T-helper 1 cell treated with Interleukin-12 subunit alpha and Interleukin-12 subunit beta and Interleukin-4 antibody, amounts not matched to agents 30 μg/mL and 1 μg/mL, for 36 hours (primary cell): ENCODE measurements at regions not wholly inside any gene's neighbourhood (a gene's known extent, or its start where the extent isn't known, plus 50 kb on each side); places are given as distances from the start of the nearest gene placed in this dataset.

Experiments used
- H3K27ac Mint-ChIP-seq: one replicate; pipeline ENCODE4 v1.8.0; 2021; ENCODE audit warnings: mild to moderate bottlenecking, mixed read lengths
- H3K27me3 Mint-ChIP-seq: one replicate; pipeline ENCODE4 v1.8.0; 2021; ENCODE audit warnings: low read depth, mixed read lengths
- H3K36me3 Mint-ChIP-seq: one replicate; pipeline ENCODE4 v1.8.0; 2021; ENCODE audit warnings: low read depth, mixed read lengths
- H3K4me1 Mint-ChIP-seq: one replicate; pipeline ENCODE4 v1.8.0; 2021; ENCODE audit warnings: low read depth, mixed read lengths
- H3K4me3 Mint-ChIP-seq: one replicate; pipeline ENCODE4 v1.8.0; 2021; ENCODE audit warnings: mild to moderate bottlenecking, moderate library complexity, mixed read lengths
- H3K9me3 Mint-ChIP-seq: one replicate; pipeline ENCODE4 v1.8.0; 2021; ENCODE audit warnings: mixed read lengths

DNA sequence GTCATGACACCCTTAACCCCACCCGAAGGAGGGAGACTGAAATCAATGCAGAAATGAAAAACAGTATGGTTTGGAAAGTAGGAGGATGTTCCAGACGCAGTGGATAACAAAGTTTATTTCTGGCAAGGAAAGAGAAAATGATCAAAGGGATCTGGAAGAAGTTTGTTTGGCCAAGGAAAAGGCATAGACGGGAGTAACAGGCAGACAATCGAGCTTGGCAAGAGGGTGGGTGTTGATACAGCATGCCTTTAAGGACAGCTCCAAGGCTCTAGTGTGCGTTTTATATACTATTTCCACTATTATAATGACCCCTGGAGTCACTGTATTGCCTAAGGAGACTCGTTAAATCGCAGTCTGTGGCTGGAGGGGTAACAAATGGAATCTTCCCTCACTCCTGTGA lies 303.7 kb upstream of the RUNX1 start:
- H3K27ac Mint-ChIP-seq, result no peak overlapping the region
- H3K9me3 Mint-ChIP-seq, result peaks cover 14% of the 10 kb centered on the region
- no peaks in the 10 kb centered on the region for H3K36me3 Mint-ChIP-seq
- H3K4me3 Mint-ChIP-seq, result no peak overlapping the region
- no peaks in the 10 kb centered on the region for H3K27me3 Mint-ChIP-seq
- peaks cover 13% of the 10 kb centered on the region for H3K4me1 Mint-ChIP-seq

DNA sequence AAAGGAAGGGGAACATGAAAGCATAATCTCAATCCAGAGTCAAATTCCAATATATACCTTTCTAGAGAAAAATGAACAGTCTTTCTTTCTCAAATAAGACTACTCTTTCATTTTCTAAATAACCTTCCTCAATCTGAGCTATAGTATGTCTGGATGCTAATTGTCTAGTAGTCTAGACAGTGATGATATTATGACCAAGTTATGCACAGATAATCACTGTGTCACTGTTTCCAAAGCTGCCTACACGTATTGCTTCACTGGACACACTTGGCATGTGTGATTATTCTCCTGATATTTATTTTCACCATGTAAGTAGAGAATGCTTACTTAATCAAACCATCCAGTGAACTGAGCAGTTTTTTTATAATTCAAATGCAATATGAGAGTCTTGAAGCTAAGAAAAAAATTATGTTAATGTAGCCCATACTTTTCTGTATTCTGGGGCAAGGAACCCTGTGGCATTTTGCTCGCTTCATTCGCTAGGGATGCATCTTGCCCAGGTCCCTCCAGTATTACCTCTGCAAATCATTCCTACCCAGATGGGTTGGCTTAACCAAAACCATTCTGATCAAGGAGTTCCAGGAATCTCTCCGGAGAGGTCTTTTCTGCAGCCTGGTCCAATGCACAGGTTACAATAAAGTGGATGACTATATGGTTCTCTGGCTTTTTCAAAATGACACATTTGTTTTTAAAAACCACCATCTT lies 303.1 kb upstream of the RUNX1 start:
- peaks cover 14% of the 10 kb centered on the region for H3K9me3 Mint-ChIP-seq
- H3K27me3 Mint-ChIP-seq, result no peaks in the 10 kb centered on the region
- H3K36me3 Mint-ChIP-seq, result no peaks in the 10 kb centered on the region
- no peak overlapping the region for H3K27ac Mint-ChIP-seq
- H3K4me3 Mint-ChIP-seq, result no peak overlapping the region
- H3K4me1 Mint-ChIP-seq, result peaks cover 9% of the 10 kb centered on the region

DNA sequence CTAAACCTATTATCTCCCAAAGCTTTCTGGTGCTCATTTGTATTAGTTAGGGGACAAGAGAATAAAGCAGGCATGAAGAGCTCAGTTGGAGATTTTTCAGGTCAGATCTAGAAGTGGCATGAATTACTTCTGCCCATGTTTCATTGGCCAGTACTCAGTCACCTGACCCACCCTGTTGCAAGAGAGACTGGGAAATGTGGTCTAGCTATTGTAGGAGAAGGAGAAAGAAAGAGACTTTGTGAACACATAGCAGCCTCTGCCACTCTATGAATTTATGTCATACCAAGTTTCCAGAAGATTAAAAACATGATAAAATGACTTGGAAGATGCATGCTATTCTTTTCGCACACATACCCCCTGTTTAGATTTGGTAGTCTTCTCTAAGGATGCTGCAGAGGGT lies 302.3 kb upstream of the RUNX1 start:
- no peaks in the 10 kb centered on the region for H3K27me3 Mint-ChIP-seq
- no peaks in the 10 kb centered on the region for H3K36me3 Mint-ChIP-seq
- peaks cover 11% of the 10 kb centered on the region for H3K4me1 Mint-ChIP-seq
- H3K27ac Mint-ChIP-seq, result no peak overlapping the region
- H3K4me3 Mint-ChIP-seq, result no peak overlapping the region
- H3K9me3 Mint-ChIP-seq, result peaks cover 14% of the 10 kb centered on the region

DNA sequence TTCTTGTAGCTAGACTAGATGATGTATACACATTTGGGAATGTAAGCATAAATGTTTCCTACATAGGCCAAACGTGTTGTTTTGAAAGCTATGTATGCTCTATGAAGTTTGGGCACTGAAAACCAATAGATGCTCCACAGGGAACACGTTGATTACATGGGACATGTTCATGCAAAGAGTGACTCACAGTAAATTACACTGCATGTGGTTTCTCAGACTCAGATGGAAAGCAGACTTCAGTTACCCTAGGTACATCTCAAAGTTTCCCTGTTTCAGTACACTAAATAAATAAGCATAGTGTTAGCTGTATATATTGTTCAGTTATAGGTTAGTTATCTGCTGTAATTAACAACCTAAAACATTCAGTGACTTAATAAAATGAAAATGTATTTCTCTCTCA lies 301.9 kb upstream of the RUNX1 start:
- Mint-ChIP-seq H3K27me3 (no peaks in the 10 kb centered on the region), H3K4me1 (peaks cover 11% of the 10 kb centered on the region), H3K36me3 (no peaks in the 10 kb centered on the region), H3K27ac (no peak overlapping the region), H3K9me3 (peaks cover 14% of the 10 kb centered on the region), H3K4me3 (no peak overlapping the region)

DNA sequence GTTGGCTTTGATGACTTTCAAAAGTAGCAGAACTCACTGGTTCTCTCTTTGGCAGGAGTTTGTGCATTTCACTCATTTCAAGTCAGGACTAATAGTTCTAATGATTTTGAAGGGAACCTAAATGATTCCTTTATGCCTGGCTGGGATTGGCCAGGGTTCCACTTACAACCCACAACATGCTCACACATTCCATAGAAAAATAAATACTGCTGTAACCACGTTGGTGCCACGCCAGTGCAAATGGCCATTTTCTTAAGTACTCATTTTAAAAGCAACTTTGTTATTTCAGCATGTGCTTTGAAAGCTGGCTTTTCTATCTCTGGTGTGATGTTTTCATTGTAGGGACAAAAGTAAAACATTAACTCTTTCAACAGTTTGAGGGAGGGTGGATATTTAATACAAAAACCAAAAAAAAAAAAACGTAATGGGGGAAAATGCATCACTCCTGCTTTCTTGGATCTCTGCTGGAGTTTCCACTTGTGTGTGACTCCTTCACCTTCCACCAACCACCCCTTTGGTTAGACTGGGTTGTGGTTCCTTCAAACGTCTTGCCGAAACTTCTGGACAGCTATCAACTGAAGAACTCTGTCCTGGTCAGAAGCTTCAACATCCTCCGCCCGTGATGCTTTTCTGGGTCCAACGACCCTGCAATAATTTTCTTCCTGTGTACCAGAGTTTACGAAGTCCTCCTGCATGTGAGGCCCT lies 300.4 kb upstream of the RUNX1 start:
- Mint-ChIP-seq H3K27me3 (no peaks in the 10 kb centered on the region), H3K36me3 (no peaks in the 10 kb centered on the region), H3K27ac (no peak overlapping the region), H3K9me3 (peaks cover 9% of the 10 kb centered on the region), H3K4me1 (peaks cover 11% of the 10 kb centered on the region), H3K4me3 (no peak overlapping the region)

DNA sequence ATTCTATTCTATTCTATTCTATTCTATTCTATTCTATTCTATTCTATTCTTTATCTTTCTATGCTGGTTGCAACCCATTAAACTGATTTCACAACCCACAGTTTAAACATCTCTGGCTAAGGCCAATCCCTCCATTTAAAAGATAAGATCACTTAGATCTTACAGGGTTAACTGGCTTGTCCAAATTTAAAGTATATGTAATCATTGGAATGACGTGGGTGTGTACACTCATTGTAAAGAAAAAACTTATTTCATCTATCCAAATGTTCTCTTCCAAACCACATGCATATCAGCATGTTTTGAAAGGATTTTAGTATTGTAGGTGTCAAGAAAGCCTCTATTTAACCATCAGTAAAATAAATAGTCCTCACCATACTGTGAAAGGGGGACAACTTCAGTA lies 299.6 kb upstream of the RUNX1 start:
- Mint-ChIP-seq H3K4me3 (no peak overlapping the region), H3K27me3 (no peaks in the 10 kb centered on the region), H3K27ac (no peak overlapping the region), H3K9me3 (peaks cover 3% of the 10 kb centered on the region), H3K4me1 (peaks cover 11% of the 10 kb centered on the region), H3K36me3 (no peaks in the 10 kb centered on the region)

DNA sequence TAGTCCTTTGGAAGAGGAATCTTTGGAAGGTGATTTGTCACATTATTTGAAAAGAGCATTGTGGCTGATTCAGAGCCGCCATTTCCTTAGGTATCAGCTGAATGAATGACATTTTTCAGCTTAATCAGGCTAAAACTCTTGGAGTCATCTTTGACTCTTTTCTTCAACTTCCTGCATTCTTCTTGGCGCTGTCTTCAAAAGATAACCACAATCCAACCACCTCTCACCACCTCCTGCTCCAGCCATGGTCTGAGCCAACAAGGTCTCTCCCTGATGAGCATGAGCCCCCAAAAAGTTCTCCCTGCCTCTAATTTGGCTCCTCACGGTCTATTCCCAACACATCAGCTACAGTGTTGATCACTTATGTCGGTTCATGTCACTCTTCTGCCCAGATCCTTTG lies 297.6 kb upstream of the RUNX1 start:
- no peak overlapping the region for H3K27ac Mint-ChIP-seq
- no peaks in the 10 kb centered on the region for H3K9me3 Mint-ChIP-seq
- no peaks in the 10 kb centered on the region for H3K36me3 Mint-ChIP-seq
- no peak overlapping the region for H3K4me3 Mint-ChIP-seq
- no peaks in the 10 kb centered on the region for H3K27me3 Mint-ChIP-seq
- peaks cover 28% of the 10 kb centered on the region for H3K4me1 Mint-ChIP-seq

DNA sequence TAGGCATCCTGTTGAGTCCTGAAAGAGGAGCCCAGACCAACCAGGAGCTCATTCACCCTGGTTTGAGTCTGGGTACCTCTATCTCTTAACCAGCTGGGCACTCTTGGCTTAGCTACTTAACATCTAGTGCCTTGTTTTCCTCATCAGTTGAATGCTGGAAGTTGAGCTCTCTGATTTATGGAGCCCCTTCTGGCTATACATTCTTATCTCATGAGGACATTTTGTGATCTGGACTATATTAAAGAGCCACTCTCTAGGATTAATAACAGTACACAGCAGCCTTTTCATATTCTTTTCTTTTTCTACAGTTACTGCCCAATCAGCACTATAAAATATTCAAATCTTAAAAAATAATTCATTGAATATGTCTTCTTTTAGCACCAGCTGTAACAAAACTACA lies 296.9 kb upstream of the RUNX1 start:
- no peak overlapping the region for H3K4me3 Mint-ChIP-seq
- H3K27me3 Mint-ChIP-seq, result no peaks in the 10 kb centered on the region
- H3K9me3 Mint-ChIP-seq, result no peaks in the 10 kb centered on the region
- H3K36me3 Mint-ChIP-seq, result no peaks in the 10 kb centered on the region
- H3K4me1 Mint-ChIP-seq, result peaks cover 22% of the 10 kb centered on the region
- no peak overlapping the region for H3K27ac Mint-ChIP-seq

DNA sequence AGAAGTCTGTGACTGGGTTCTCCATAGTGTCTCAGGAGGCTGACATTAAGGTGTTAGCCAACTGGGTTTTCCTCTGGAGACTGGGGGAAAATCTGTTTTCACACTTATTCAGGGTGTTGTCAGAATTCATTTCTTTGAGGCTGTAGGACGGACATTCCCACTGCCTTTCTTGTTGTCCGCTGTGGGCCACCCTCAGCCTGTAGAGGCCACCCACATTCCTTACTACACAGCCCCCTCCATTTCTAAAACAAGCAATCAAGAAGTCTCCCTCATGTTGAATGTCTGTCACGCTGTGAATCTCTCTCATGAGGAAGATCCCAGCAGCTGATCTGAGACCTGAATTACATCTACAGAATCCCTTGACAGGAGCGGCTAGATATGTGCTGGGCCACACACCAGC lies 295.5 kb upstream of the RUNX1 start:
- H3K4me1 Mint-ChIP-seq, result peaks cover 19% of the 10 kb centered on the region
- H3K9me3 Mint-ChIP-seq, result no peaks in the 10 kb centered on the region
- H3K4me3 Mint-ChIP-seq, result no peak overlapping the region
- H3K36me3 Mint-ChIP-seq, result no peaks in the 10 kb centered on the region
- no peak overlapping the region for H3K27ac Mint-ChIP-seq
- H3K27me3 Mint-ChIP-seq, result no peaks in the 10 kb centered on the region

DNA sequence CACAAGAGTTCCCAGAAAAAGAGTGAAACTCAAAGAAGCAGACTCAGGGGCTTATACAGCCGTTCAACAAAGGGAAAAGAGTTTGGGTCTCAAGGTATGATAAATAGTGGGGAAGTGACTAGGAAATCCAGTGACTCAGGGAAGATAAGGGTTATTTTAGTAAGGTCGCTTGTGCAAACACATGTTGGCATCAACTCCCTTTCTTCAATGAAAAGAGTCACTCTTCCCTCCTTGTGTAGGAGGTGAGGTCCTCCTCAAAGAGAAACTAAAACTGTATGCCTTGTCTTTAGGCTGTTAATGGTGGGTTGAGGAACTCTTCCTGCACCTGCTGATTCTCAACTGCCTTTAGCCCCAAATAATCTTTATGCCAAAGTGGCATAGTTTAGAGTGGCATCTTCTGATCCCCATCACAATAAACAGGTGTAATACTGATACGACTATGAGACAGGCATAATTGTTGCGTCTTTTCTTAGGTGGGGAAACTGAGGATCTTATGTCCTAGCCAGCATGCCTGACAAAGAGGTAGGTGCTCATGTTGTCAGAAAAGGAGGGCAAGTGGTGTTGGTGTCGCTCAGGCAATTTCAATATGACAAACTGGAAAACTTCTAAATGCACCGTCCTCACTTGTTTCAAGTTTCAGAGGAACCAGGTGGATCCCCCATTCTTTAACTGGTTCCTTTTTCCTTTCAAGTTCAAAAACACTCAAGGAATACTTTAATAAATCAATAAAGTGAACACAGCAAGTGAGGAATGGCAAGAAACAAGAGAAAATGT lies 294.1 kb upstream of the RUNX1 start:
- Mint-ChIP-seq H3K4me1 (peaks cover 19% of the 10 kb centered on the region), H3K36me3 (no peaks in the 10 kb centered on the region), H3K4me3 (peak overlapping the region; percentile 17), H3K27me3 (no peaks in the 10 kb centered on the region), H3K27ac (peak overlapping the region; percentile 88), H3K9me3 (peaks cover 8% of the 10 kb centered on the region)

DNA sequence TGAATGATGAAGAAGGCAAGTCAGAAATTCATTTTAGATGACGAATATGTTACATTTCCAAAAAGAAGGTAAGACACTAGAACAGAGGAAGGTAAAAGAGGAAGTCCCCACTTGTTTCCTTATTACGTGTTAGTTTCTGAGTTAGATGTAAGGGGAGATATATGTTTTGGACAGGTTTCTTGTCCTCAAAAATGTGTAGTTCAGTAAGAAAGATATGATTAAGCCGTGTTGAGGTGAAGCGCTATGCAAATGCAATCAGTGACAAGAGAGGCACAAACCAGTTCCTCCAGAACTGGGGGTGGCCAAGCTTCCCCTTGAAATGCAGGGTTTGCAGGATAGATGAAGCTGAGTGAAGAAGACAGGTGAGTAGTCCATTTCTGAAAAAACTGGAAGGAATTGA lies 293.3 kb upstream of the RUNX1 start:
- H3K27me3 Mint-ChIP-seq, result no peaks in the 10 kb centered on the region
- H3K4me1 Mint-ChIP-seq, result peaks cover 19% of the 10 kb centered on the region
- peak overlapping the region; percentile 46 for H3K4me3 Mint-ChIP-seq
- H3K27ac Mint-ChIP-seq, result peak overlapping the region; percentile 88
- peaks cover 3% of the 10 kb centered on the region for H3K36me3 Mint-ChIP-seq
- H3K9me3 Mint-ChIP-seq, result peaks cover 14% of the 10 kb centered on the region

DNA sequence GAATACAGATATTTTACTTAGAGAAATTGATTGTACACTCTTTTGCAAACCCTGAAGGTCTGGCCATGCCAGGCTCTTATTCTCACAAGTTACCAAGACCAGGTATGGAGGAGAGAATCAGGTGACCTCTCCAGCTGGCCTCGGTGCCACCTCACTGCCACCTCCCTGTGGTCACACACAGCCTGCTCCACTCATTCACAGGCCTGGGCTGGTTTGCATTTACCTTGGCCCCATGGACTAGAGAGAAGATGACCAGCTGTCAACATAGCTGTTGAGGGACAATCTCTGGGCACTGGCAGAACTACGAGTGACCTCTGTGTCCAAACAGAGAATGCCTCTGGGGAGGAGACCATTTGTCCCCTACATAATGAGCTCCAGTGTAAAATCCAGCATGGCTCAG lies 291.2 kb upstream of the RUNX1 start:
- no peaks in the 10 kb centered on the region for H3K27me3 Mint-ChIP-seq
- no peak overlapping the region for H3K27ac Mint-ChIP-seq
- H3K4me1 Mint-ChIP-seq, result peaks cover 17% of the 10 kb centered on the region
- H3K9me3 Mint-ChIP-seq, result peaks cover 14% of the 10 kb centered on the region
- peaks cover 3% of the 10 kb centered on the region for H3K36me3 Mint-ChIP-seq
- no peak overlapping the region for H3K4me3 Mint-ChIP-seq

DNA sequence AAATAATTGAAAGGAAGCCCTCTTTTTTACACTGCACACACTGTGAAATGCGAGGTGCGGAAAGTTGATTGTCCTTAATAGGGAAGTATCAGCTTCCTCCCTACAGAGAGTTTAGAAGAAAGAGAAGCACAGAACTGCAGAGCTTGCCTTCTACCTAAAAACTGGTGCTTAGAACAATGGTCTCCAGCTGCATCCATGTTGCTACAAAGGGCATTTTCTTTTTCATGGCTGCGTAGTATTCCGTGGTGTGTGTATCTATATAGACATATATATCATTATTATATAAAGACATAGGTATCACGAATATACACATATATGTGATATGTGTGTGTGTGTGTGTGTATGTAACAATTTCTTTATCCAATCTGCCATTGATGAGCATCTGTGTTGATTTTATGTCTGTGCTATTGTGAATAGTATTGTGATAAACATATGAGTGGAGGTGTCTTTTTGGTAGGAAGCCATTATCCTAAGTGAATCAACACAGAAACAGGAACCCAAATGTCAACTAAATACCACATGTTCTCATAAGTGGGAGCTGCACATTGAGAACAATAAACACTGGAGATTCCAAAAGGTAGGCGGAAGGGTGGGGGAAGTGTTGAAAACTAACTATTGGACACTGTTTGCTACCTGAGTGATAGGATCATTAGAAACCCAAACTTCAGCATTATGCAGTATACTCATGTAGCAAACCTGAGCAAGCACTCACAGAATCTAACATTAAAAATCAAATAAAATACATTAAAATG lies 290.0 kb upstream of the RUNX1 start:
- no peak overlapping the region for H3K27ac Mint-ChIP-seq
- H3K4me1 Mint-ChIP-seq, result peaks cover 17% of the 10 kb centered on the region

DNA sequence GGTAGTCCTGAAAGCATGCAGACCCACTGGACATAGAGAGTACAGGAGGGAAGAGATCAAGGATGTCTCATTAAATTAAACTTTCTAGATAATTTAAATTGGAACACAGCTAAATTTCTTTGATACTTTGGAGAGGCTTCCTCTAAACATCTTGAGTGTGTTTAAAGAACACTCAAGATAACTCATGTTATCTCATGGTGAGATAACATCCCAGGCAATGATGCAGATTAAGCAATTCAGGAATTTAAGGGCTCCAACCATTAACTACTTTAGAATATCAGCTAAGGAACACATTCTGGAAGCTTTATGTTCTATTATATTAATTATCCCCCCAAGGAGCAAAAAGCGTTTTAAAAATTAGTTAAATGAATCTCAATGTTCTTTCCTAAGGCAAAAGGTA lies 289.2 kb upstream of the RUNX1 start:
- peaks cover 14% of the 10 kb centered on the region for H3K9me3 Mint-ChIP-seq
- no peaks in the 10 kb centered on the region for H3K27me3 Mint-ChIP-seq
- peaks cover 3% of the 10 kb centered on the region for H3K36me3 Mint-ChIP-seq
- peaks cover 14% of the 10 kb centered on the region for H3K4me1 Mint-ChIP-seq
- H3K4me3 Mint-ChIP-seq, result no peak overlapping the region
- H3K27ac Mint-ChIP-seq, result no peak overlapping the region

More for the DNA sequence above, 290.0 kb upstream of the RUNX1 start:
- H3K27me3 Mint-ChIP-seq, result no peaks in the 10 kb centered on the region
- H3K9me3 Mint-ChIP-seq, result peaks cover 14% of the 10 kb centered on the region
- H3K4me3 Mint-ChIP-seq, result no peak overlapping the region
- H3K36me3 Mint-ChIP-seq, result peaks cover 3% of the 10 kb centered on the region
